ENCODE measurements at regions not wholly inside any gene's neighbourhood (a gene's known extent, or its start where the extent isn't known, plus 50 kb on each side); places are given as distances from the start of the nearest gene placed in this dataset.

DNA sequence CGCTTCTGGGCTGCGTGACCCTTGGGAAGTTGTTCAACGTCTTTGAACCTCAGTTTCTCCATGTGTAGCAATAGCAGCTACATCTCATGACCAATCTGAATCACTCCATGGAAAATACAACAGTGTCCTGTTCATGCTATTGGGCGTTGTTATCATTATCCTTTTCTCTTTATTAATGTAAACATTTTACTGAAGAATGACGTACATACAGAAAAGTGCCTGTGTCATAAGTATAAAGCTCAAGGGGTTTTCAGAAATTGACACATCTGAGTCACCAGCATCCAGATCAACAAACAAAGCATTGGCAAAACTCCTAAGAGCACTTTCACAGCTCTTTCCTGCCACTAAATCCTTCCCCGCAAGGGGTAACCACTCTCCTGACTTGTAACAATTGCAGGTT is 438.4 kb downstream of the XYLT1 start:
- TF ChIP-seq, protein P1, sequence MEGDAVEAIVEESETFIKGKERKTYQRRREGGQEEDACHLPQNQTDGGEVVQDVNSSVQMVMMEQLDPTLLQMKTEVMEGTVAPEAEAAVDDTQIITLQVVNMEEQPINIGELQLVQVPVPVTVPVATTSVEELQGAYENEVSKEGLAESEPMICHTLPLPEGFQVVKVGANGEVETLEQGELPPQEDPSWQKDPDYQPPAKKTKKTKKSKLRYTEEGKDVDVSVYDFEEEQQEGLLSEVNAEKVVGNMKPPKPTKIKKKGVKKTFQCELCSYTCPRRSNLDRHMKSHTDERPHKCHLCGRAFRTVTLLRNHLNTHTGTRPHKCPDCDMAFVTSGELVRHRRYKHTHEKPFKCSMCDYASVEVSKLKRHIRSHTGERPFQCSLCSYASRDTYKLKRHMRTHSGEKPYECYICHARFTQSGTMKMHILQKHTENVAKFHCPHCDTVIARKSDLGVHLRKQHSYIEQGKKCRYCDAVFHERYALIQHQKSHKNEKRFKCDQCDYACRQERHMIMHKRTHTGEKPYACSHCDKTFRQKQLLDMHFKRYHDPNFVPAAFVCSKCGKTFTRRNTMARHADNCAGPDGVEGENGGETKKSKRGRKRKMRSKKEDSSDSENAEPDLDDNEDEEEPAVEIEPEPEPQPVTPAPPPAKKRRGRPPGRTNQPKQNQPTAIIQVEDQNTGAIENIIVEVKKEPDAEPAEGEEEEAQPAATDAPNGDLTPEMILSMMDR (IDR thresholded peaks at IDR 0.05), result no peak
- TF ChIP-seq POLR2A (IDR thresholded peaks at IDR 0.05) (no peak), POLR2AphosphoS5 (IDR thresholded peaks at IDR 0.05) (no peak)

Data from prostate gland (tissue), 2 donors.